A673 (cell line): ENCODE measurements at regions not wholly inside any gene's neighbourhood (a gene's known extent, or its start where the extent isn't known, plus 50 kb on each side); places are given as distances from the start of the nearest gene placed in this dataset.
"Not testable (repeated sequence)": the region's sequence is repeated elsewhere in the genome, so short reads cannot be mapped to it uniquely, and the experiment has no call there.

ENCODE experiments used
- EZH2 ChIP-seq: fragments of 200-600 bp; sonication (generic); IDR thresholded peaks from 2 replicates; pipeline ENCODE4 v1.6.1; 2017; ENCODE audit warnings: borderline replicate concordance, low read depth, mild to moderate bottlenecking, mixed read lengths, antibody characterized with exemption, low read length; ENCODE audit not compliant: poor library complexity, severe bottlenecking
- TF ChIP-seq, protein P1 (sequence below): fragments of 300-800, 200-600 bp; sonication (generic); conservative IDR thresholded peaks from 2 replicates; pipeline ENCODE4 v1.5.1; 2017; ENCODE audit warnings: low read depth, mild to moderate bottlenecking, antibody characterized with exemption, low read length, moderate library complexity, mixed read lengths

DNA sequence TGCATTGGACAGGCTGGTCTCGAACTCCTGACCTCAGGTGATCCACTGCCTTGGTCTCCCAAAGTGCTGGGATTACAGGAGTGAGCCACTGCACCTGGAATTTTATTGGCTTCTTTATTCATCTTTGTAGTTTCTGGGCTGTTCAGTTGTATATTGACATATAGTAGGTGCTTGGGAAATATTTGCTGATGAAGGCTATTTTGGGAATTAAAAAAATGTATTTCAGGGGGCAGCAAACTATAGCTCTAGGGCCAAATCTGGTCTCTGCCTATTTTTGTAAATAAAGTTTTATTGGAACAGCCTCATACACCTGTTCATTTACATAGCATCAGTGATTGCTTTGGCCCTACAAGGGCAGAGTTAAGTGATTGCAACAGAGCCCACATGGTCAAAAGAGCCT, 363.6 kb downstream of the NPIPA7 start:
- not testable (repeated sequence) for TF ChIP-seq EZH2
- TF ChIP-seq, protein P1, sequence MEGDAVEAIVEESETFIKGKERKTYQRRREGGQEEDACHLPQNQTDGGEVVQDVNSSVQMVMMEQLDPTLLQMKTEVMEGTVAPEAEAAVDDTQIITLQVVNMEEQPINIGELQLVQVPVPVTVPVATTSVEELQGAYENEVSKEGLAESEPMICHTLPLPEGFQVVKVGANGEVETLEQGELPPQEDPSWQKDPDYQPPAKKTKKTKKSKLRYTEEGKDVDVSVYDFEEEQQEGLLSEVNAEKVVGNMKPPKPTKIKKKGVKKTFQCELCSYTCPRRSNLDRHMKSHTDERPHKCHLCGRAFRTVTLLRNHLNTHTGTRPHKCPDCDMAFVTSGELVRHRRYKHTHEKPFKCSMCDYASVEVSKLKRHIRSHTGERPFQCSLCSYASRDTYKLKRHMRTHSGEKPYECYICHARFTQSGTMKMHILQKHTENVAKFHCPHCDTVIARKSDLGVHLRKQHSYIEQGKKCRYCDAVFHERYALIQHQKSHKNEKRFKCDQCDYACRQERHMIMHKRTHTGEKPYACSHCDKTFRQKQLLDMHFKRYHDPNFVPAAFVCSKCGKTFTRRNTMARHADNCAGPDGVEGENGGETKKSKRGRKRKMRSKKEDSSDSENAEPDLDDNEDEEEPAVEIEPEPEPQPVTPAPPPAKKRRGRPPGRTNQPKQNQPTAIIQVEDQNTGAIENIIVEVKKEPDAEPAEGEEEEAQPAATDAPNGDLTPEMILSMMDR = not testable (repeated sequence)
